Activated CD4-positive, alpha-beta T cell treated with anti-CD3 and anti-CD28 coated beads, Interleukin-2, amount 50 U/mL, for 4 hours (primary cell): ENCODE measurements at regions not wholly inside any gene's neighbourhood (a gene's known extent, or its start where the extent isn't known, plus 50 kb on each side); places are given as distances from the start of the nearest gene placed in this dataset.
"Not testable (repeated sequence)": the region's sequence is repeated elsewhere in the genome, so short reads cannot be mapped to it uniquely, and the experiment has no call there.

ENCODE experiments used
- DNase-seq, 2 experiments: peaks; one replicate each; pipeline ENCODE4 v3.0.0-alpha.2; 2020

DNA sequence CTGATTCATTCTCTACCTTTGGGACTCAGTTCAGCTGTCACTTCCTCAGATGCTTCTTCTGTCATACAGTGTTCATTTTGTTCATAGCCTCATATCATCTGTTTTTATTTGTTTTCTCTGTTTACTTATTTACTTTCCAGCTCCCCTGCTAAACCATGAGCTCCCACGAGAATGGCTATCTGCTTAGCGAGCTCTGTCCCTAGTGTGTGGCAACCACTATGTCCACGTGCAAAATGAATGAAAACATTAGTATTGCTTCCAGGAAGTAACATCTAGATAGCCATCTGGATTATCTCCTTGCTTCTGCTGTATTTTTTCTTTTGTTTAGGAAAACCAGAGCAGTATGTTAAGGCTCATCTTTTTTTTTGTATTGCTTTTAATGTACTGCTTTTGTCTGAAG is 417.0 kb upstream of the SLC35B3 start:
- DNase-seq: no peak

DNA sequence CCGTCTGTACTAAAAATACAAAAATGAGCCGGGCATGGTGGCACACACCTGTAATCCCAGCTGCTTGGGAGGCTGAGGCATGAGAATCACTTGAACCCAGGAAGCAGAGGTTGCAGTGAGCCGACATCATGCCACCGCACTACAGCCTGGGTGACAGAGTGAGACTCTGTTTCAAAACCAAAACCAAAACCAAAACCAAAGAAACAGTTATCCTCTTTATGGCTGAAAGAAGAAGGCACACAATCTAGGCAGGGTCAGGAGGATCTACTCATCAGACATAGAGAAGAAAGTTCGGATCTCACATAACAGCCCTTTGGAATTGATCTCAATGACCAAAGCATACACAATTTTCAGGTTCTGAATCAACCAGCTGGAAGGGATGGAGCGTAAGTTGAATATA is 411.3 kb upstream of the SLC35B3 start:
- not testable (repeated sequence) for DNase-seq

DNA sequence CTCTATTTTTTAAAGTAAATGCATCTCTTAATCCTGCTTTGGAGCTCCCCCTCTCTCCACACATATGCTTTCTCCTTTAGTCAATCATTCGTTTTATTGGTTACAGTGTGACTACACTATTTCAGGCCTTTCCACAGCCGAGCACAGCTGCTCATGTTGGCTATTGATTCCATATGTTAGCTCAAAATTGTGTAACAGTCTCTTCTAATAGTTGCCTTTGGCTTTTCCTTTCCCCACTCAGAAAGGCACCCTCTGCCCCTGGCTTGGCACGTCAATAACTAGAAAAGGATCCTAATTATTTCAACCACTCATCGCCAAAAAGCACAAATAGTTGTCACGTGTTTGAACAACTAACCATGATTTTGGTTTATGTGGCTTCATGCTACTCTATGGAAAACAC is 410.3 kb upstream of the SLC35B3 start:
- no peak for DNase-seq

DNA sequence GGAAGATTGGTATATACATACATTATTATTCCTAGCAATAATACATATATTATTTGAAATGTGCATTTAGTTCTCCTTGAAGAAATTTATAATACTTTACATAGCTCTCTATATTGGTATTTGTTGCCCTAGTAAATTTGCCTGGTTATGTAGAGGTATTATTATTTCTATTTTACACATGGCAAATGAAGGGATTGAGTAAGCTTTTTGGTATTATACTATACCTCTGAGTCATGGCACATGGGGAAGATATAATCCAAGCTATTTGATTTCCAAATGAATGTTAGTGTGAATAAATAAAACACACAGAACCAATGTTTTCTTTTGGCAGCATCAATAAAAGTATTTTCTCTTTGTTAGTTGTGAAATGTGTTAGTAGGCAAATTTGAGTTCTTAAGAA is 409.6 kb upstream of the SLC35B3 start:
- DNase-seq: no peak

DNA sequence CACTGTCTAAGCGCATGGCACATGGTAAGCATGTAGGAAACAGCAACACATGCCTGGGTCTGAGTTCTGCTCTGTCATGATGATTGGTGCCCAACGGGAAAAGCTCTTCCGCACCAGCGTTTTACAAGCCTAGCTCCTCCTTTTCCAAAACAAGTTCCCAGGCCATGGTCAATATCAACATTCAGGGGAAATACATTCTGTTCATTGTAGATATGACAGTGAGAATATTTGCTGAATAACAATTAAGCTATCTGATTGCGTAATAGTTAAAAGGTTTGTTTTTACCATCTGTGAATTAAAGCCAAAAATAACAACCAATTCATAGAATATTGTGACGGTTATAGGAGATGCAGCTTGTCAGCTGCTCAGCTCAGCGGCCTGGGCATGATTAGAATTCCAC is 404.3 kb upstream of the SLC35B3 start:
- no peak for DNase-seq

DNA sequence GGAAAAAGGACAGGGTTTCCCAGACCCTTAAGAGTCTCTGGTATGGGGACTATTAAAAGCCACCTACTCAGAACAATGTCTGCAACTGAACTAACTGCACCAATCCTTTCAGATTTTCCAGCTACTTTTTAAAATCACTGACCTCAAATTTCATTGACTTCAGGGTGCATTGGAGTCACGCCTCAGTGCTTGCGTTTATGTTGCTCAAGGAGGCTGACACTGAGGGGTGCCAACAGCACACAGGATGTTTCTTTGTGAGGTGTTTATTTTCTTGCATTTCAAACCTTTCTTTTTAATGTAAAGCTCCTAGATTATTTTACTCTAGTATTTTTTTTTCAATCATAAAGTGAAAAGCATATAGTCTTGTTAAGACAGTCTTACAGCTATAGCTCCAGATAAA is 402.0 kb upstream of the SLC35B3 start:
- DNase-seq: no peak

DNA sequence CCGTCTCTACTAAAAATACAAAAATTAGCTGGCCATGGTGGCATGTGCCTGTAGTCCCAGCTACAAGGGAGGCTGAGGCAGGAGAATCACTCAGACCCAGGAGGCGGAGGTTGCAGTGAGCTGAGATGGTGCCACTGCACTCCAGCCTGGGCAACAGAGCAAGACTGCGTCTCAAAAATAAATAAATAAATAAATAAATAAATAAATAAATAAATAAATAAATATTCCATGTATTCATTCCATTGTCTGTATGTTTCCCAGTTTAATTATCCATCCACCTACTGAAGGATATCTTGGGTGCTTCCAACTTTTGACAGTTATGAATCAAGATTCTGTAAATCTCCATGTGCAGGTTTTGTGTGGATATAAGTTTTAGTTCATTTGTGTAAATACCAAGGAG is 397.4 kb upstream of the SLC35B3 start:
- DNase-seq: not testable (repeated sequence)

DNA sequence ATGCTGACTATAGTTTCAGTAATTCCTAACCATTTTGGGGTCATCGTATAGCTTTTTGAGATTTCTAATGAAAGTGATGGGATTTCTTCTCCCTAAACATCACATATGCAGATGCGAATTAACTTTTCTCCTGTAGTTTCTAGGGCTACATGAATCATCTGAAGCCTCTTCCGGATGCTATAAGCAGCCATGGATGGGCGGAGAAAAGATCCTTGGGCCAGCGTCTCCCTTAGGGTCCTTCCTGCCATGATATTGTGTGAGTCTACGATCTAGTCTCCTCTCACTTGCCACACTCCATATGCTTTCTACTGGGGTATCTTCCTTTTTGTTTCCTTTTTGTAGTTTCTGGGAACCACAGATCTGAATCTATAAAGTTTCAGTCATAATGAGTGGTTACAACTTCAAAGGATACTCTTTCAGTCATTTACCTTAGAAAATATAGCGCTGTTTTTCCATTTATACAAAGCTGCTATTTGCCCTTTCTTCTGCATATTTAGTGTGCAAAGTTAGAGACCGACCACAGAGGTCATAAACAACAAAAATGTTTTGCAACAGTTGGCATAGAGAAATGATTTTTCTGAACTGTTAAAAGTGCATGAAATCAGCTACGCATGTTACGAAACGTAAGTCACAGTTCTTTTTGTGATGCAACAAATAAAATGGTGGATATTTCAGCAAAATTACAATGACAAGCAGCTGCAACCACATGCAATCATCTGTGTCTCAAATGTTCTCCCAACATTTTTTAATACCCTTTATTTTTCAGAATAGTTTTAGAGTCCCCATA is 396.2 kb upstream of the SLC35B3 start:
- no peak for DNase-seq

DNA sequence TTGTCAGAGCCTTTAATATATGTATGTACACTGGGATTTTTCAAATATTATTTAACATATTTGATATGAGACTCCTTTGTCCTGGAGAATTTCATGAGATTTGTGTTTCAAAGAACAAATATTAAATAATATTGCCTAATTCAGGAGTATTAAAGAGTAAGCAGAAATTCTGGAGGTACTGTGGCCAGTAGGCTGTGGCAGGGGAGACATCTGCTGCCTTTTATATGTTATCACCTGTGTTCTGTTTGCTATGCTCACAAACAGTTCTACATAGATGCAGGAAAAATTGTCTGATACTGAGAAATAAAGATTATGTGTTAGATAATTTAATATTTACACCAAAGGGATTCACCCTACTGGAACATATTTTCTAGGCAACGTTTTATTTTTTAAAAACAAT is 395.4 kb upstream of the SLC35B3 start:
- no peak for DNase-seq

DNA sequence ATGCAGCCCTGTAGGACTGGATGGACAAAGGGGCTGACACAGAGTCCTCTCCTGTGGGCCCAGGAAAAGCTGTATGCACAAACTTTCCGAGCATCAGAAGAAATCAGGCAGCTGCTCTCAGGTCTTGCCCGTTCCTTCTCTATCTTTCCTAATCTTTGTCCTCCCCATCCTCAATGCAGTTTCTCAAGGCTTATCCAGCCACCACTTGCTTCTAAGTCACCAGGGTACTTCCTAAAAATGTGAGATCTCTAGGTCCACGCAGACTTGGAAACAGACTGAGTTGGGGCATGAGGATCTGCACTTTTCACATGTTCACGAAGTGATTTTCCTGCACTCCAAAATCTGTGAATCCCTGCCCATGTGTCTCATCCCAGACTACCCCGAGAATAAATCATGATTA is 394.5 kb upstream of the SLC35B3 start:
- no peak for DNase-seq

DNA sequence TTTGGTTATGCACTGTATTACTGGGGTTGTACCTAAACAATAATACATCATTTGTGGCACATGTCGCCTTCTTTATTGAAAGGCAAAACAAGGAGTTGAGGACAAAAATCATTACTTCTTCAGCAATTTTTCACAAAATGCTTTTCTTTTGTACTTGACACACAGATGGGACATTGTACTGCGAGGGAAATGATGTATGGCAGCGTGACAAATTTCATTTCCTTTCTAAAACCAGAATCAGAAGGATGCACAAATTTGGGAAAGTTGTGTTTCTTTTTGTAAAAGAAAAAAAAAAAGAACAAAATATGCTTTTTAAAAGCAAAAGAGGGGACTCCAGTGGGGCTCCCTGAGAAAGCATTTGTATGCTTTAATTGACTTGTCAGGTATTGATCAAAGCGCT is 394.0 kb upstream of the SLC35B3 start:
- no peak for DNase-seq

DNA sequence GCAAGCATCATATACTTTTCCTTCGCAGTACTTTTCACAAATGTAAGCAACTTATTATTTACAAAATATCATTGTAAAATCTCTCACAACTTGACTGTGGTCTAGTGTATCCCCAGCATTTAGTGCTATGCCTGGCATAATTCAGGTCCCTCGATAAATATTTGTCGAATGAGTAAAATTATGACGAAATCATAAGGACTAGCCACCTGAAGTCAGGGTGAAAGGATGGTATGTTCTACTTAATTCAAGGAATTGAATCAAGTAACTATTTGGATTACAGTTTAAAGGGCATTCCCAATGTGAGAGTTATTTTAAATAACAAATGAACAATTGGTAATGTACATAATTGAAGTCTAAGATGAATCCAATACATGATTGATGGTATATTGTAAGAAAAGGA is 393.0 kb upstream of the SLC35B3 start:
- DNase-seq: no peak

DNA sequence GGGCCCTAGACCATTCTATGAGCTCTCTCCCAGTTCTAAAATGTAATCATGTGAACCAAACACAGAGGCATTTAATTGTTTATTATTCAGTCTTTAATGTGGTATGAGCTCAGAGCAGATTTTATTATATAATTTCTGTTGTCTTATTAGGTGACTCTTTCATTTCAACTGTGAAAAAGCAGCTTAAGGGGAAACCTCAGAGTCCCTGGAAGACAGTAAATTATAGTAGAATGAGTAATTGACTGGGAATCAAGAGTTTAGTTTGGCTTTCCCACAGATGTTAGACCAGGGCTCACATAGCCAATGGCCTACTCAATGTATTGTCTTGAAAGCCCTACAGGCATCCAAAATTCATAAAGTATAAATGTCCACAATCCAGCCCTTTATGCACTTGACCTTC is 390.4 kb upstream of the SLC35B3 start:
- no peak for DNase-seq

DNA sequence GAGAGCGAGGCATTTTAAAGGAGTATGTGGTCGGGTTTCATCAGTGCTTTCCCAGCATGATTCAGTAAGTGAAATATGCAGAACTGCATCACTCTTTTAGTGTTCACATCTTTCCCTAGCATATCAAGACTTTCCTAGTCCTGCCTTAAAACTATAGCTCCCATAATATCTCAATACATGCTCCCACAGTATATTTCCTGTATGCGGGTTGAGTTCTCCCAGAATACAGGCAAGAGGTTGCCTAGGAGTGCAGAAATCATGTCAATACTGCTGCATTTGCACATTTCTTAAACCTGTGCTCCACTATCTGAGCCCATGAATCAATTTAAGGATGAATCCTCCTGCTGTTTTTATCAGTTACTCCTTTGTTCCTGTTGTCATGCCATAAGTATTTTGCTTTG is 386.6 kb upstream of the SLC35B3 start:
- no peak for DNase-seq

DNA sequence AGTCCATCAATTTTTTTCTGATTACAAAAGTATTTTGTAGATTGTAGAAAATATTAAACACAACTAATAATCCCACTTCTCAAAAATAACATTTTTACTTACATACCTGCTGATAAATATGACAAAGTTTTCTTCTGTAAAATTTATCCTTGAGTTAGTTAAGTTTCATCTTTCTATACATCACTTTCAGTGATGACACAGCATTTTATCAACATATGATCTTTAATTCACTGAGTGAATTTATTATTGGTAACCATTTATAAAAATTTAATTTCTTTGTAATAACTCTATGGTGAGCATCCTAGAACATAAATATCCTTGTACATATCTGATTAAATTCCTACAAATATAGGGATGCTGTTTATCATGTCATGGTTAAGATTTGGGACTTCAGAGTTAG is 385.0 kb upstream of the SLC35B3 start:
- DNase-seq: no peak

DNA sequence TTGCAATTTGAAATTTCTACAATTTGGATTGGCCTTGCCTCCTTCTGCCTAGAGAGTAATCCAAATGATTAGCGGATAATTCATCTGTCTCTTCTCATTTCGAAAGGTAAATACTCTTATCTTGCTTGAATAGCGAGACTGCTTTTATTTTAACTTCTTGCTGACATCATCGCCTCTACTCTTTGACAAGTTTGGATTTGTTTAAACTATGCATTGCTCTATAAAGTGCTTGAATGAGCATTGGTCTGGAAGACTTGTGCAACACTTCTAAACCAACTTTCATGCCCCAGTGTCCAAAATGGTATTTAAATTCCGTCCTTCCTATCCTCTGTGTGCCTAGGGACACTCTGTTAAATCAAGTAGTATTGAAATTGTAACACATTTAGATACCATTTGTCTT is 384.1 kb upstream of the SLC35B3 start:
- no peak for DNase-seq

DNA sequence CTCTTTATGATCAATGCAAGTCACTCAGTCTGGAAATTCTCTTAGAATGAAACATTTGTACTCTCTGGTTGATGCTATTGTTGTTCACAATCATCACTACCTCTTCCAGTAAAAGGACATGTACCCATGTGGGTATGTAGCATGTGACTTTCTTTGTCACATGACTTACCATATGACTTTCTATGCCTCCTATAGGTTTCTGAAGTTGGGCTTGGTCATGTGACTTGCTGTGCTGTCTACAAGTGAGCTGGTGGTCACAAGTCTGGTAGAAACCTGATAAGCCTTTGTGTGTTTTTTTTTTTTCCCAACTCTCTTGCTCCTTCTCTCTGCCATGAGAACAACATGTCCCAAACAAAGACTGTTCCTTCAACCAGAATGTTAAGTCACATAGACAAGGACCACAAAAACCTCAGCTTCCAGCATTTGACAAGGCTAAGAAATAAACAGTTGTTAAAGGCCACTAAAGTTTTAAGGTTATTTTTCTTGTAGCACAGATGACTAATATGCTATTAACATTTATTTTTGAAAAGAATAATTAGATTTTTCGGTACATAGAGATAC is 379.2 kb upstream of the SLC35B3 start:
- DNase-seq: no peak

DNA sequence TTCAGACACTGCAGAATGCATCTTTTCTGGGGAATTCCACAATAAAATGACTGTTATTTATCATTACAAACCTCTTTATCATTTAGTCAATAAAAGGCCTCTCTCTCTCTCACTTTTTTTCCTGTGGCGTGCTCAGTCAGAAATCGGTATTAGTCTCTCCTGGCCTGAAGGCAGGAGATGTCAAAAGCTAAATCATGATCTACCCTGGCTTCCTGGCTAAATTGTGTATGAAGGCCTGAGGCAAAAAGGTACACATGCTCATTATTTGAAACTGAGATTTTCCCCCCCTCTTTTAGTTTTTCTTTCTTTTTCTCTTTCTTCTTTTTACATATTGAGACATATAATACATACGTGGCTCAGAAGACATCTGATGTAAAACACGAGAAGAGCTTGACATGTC is 375.0 kb upstream of the SLC35B3 start:
- DNase-seq: no peak

DNA sequence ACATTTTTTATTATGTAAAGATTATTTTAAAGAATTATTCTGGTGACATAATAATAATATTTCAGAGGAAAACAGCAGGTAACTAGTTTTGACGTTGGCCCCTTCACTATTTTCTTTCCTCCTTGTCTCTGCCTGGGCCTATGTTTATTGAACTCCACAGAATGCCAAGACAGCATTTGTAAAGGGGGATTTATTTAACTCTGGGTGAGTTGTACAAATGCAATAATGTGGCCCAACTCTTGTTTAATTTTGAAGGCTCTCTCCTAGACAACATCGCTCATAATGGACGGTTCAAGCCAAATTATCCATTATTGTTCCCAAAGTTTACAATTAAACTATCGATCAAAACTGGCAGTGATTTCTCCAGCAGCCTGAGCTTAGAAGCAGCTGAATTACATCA is 374.3 kb upstream of the SLC35B3 start:
- no peak for DNase-seq

DNA sequence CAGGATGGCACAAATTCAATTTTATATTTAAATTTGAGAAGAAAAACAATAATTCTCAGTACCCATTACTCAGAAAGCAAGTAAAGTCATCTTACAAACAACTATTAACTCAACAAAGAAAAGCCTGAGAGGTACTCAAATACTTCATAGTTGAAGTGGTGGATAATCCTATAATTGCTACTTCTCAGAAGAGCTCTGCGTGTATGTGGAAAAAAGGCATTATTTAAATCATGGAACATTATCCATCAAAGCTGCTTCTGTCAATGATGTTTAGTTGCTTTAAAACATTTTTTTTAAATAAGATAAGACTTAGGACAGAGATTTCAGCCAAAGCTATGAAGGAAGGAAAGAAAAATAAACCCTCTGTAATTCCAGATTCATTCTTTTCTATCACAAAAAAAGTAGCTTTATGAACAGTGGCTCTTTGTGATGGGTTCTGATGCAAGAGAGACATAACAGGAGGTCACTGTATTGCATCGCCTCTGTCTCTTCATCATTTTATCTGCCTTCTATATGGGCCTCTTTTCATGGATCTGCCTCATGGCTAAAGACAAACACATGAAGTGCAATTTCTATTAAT is 367.9 kb upstream of the SLC35B3 start:
- DNase-seq: no peak

DNA sequence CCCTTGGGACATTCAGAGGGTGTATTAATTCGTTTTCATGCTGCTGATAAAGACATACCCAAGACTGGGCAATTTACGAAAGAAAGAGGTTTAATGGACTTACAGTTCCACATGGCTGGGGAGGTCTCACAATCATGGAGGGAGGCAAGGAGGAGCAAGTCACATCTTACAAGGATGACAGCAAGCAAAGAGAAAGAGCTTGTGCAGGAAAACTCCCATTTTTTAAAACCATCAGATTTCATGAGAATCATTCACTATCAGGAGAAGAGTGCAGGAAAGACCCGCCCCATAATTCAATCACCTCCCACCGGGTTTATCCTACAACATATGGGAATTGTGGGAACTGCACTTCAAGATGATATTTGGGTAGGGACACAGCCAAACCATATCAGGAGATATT is 367.1 kb upstream of the SLC35B3 start:
- DNase-seq: not testable (repeated sequence)

DNA sequence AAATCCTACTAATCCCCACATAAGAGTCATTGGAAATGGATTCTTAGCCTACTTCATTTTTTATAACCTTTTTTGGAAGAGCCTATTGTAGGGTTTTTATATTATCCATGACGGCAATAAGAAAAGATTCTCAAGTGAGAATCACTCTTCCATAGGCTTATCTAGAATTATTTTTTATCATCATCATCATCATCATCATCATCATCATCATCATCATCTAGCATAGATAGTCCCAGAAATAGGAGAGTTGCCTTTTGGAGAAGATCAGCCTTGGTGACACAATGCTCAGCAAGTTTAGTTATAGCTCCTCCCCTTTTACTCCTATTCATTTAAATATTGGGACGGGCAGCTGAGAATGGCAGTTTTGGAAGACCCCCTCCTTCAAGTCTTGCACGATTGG is 359.1 kb upstream of the SLC35B3 start:
- DNase-seq: no peak

DNA sequence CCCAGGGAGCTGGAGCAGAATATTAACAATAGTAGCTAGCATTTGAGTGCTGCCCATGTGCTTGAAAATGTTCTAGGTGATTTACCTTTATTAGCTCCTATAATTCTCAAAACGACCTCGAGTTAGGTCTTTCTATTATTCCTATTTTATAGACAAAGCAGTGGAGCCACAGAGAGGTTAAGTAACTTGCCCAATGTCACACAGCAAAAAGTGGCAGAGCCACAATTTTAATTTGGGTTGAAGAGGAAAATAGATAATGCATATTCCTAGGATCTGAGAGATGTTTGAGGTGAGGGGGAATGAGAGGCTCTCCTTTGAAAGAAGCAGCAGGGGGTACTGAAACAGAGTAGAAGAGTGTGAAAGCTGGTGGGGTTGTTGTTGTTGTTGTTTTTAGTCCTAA is 354.5 kb upstream of the SLC35B3 start:
- DNase-seq: no peak

DNA sequence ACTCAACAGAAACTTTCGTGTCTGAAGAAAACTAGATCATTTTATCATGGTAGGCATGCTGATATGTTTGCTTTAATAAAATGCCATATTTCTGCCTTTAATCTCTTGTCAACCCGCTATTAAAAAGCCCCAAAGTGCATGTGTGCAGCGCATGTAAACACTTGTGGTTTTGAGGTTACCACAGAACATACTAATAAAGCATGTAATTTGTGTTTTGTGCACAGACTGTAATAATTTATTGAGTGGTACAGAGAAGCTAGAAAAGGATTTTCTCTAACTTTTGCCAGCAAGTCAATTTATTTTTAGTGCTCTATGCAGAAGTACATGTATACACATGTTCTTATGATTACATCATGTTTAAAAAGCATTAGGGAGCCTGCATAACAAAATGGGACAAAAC is 349.9 kb upstream of the SLC35B3 start:
- DNase-seq: no peak

DNA sequence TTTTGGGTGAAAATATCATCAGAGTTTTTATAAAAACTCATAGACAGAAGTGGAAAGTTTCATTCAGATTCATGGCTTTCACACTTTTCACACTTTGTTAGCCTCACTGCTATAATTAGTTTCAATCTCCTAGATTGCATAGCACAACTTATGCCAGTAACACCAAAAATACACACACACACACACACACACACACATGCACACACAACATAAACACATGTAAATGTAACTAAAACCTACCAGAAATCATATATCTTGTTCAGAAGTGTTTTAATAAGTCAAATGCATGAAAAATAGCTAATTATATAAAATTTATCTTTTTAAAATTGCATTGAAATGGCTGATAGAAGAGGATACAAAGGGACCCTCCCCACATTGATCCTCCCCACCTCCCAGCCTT is 347.8 kb upstream of the SLC35B3 start:
- no peak for DNase-seq
